ENCODE measurements at regions not wholly inside any gene's neighbourhood (a gene's known extent, or its start where the extent isn't known, plus 50 kb on each side); places are given as distances from the start of the nearest gene placed in this dataset.

DNA sequence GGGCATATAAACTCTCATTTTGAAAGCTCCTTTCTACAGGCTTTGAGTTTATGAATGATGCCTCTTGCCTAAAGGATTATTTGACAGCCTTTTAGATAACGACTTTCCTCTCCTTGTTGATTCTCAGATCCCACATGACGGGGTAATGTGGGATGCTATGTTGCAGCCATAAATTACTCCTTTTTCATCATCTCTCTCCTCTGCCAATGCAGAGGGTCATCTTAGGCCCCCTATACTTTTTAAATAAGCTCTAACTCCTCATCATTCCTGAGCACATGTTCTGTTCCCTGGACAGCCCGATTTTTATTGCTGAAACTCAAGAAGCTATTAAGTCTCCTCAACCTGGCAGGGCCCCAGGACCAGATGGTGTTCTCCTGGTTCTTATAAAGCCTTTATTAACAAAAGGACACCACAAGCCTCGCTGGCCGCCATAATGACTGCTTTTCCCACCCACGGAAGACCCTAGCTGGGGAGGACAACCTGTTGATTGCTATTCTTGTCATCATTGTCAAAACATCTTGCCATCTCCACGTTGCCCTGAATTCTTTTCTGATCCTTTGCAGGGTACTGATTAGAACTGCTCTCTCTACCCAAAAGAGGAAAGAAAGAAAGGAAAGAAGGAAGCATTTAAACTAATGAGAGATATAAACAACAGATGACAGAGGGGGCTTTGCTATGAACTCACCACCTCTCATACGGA is 150.7 kb downstream of the DHX15 start (continued):
- TF ChIP-seq, protein P1, sequence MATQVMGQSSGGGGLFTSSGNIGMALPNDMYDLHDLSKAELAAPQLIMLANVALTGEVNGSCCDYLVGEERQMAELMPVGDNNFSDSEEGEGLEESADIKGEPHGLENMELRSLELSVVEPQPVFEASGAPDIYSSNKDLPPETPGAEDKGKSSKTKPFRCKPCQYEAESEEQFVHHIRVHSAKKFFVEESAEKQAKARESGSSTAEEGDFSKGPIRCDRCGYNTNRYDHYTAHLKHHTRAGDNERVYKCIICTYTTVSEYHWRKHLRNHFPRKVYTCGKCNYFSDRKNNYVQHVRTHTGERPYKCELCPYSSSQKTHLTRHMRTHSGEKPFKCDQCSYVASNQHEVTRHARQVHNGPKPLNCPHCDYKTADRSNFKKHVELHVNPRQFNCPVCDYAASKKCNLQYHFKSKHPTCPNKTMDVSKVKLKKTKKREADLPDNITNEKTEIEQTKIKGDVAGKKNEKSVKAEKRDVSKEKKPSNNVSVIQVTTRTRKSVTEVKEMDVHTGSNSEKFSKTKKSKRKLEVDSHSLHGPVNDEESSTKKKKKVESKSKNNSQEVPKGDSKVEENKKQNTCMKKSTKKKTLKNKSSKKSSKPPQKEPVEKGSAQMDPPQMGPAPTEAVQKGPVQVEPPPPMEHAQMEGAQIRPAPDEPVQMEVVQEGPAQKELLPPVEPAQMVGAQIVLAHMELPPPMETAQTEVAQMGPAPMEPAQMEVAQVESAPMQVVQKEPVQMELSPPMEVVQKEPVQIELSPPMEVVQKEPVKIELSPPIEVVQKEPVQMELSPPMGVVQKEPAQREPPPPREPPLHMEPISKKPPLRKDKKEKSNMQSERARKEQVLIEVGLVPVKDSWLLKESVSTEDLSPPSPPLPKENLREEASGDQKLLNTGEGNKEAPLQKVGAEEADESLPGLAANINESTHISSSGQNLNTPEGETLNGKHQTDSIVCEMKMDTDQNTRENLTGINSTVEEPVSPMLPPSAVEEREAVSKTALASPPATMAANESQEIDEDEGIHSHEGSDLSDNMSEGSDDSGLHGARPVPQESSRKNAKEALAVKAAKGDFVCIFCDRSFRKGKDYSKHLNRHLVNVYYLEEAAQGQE (IDR thresholded peaks at IDR 0.05; ENCODE audit: borderline replicate concordance), result no peak
- TF ChIP-seq, protein P1 (CRISPR knock-in tag; IDR thresholded peaks at IDR 0.05; ENCODE audit: low read depth), result no peak
- no peak for TF ChIP-seq MAFK (IDR thresholded peaks at IDR 0.05; ENCODE audit: low read length)
- TF ChIP-seq TEAD2 (tag; IDR thresholded peaks at IDR 0.05), result no peak
